GM12878 (cell line): ENCODE measurements at regions not wholly inside any gene's neighbourhood (a gene's known extent, or its start where the extent isn't known, plus 50 kb on each side); places are given as distances from the start of the nearest gene placed in this dataset.

Experiments
- ATAC-seq: fragments of 200-7000 bp; cut with Tn5 transposase; 3 replicates; pipeline ENCODE4 v1.9.1; 2020; ENCODE audit warnings: mild to moderate bottlenecking, moderate library complexity
- BruUV-seq: library from RNA; stranded (reverse); fragments of 400-500 nt; replicated peaks from 2 replicates; lab custom pipeline; 2021; lab: Mats Ljungman, UMichigan
- CTCF ChIA-PET: fragments of 300-600 bp; sonication (Branson Sonifier 250); formaldehyde crosslinking; extraction: SDS; loops from one replicate; lab custom pipeline; 2021; ENCODE audit warnings: inconsistent platforms; lab: Yijun Ruan, JAX
- POLR2A ChIA-PET: fragments of 350-600 bp; formaldehyde crosslinking; extraction: SDS; loops from one replicate; lab custom pipeline; 2021; ENCODE audit warnings: inconsistent platforms; lab: Charles Lee
- RAD21 ChIA-PET: fragments of 300-600 bp; sonication (Branson Sonifier 250); formaldehyde crosslinking; loops from one replicate; lab custom pipeline; 2023; ENCODE audit warnings: antibody characterized with exemption; ENCODE audit not compliant: unreplicated experiment; lab: Charles Lee
- SMC1A ChIA-PET: fragments of 300-600 bp; sonication (Branson Sonifier 250); formaldehyde crosslinking; loops from one replicate; lab custom pipeline; 2023; ENCODE audit not compliant: unreplicated experiment, uncharacterized antibody; lab: Charles Lee
- DNase-seq: peaks from one replicate; pipeline ENCODE4 v3.0.0-alpha.2; 2011; ENCODE audit warnings: low read depth, low spot score
- FAIRE-seq: peaks from 3 replicates; lab custom pipeline; 2011; peaks lifted over from hg19 to GRCh38; lab: Jason Lieb, UNC
- H2AFZ ChIP-seq: 2 replicates; pipeline ENCODE4 v1.6.0; 2011; ENCODE audit warnings: low read depth, low read length, control low read depth; ENCODE audit not compliant: control insufficient read depth
- H3K27ac ChIP-seq: 2 replicates; pipeline ENCODE4 v1.5.1; 2011; ENCODE audit warnings: control low read depth; ENCODE audit not compliant: control insufficient read depth, insufficient read depth
- H3K27me3 ChIP-seq, 2 experiments: replicated peaks in 1 of 2; 2 replicates each; pipeline versions ENCODE4 v1.6.0 to v1.6.1; 2011; ENCODE audit warnings: low read length in 1 of 2; ENCODE audit not compliant: control insufficient read depth in 2 of 2, insufficient read depth in 2 of 2
- H3K36me3 ChIP-seq, 2 experiments: 2 replicates each; pipeline ENCODE4 v1.5.1; 2011; ENCODE audit warnings: low read length in 1 of 2; ENCODE audit not compliant: control insufficient read depth in 2 of 2, insufficient read depth in 2 of 2
- H3K4me1 ChIP-seq: 2 replicates; pipeline ENCODE4 v1.6.1; 2011; ENCODE audit warnings: mild to moderate bottlenecking, low read length, moderate library complexity, mixed read lengths; ENCODE audit not compliant: control insufficient read depth, insufficient read depth
- H3K4me2 ChIP-seq: 2 replicates; pipeline ENCODE4 v1.6.0; 2011; ENCODE audit warnings: control low read depth; ENCODE audit not compliant: control insufficient read depth, insufficient read depth
- H3K4me3 ChIP-seq: fragments of 200-600 bp; sonication (generic); 2 replicates; pipeline ENCODE4 v1.5.1; 2016
- H3K79me2 ChIP-seq: 2 replicates; pipeline ENCODE4 v1.6.0; 2011; ENCODE audit warnings: low read length; ENCODE audit not compliant: control insufficient read depth, insufficient read depth
- H3K9ac ChIP-seq: 2 replicates; pipeline ENCODE4 v1.8.0; 2011; ENCODE audit warnings: low read length, control low read depth, mixed read lengths; ENCODE audit not compliant: control insufficient read depth, insufficient read depth
- H3K9me3 ChIP-seq: replicated peaks from 3 replicates; pipeline ENCODE4 v1.5.1; 2011; ENCODE audit warnings: mild to moderate bottlenecking, low read length; ENCODE audit not compliant: control insufficient read depth, insufficient read depth
- H4K20me1 ChIP-seq: 2 replicates; pipeline ENCODE4 v1.6.0; 2011; ENCODE audit not compliant: control insufficient read depth, insufficient read depth
- CEBPB ChIP-seq, 2 experiments: fragments of 150-350 bp in 1 of 2; IDR thresholded peaks; 2 replicates each; pipeline ENCODE4 v1.6.1; 2012 to 2014; ENCODE audit warnings: low read depth in 2 of 2, low read length in 2 of 2, borderline replicate concordance in 1 of 2, inconsistent platforms in 1 of 2
- EGR1 ChIP-seq, 2 experiments: IDR thresholded peaks; 1 replicate in 1 of 2; 2 replicates in 1 of 2; pipeline ENCODE4 v1.6.1; 2011 to 2012; ENCODE audit warnings: low read depth in 2 of 2, low read length in 2 of 2, borderline replicate concordance in 1 of 2, mild to moderate bottlenecking in 1 of 2, moderate library complexity in 1 of 2
- ESRRA ChIP-seq: IDR thresholded peaks from 2 replicates; pipeline ENCODE4 v1.6.1; 2012; ENCODE audit warnings: mild to moderate bottlenecking, low read length, improper control_type of control experiment
- IKZF2 ChIP-seq, 2 experiments: fragments of 450-650 bp; IDR thresholded peaks; 2 replicates each; pipeline ENCODE4 v1.6.1; 2017; ENCODE audit warnings: mild to moderate bottlenecking in 2 of 2, moderate library complexity in 2 of 2
- NFYB ChIP-seq: IDR thresholded peaks from 2 replicates; pipeline ENCODE4 v1.6.1; 2011; ENCODE audit warnings: low read depth, mild to moderate bottlenecking, low read length, improper control_type of control experiment, moderate library complexity; ENCODE audit not compliant: insufficient read depth
- NR2F1 ChIP-seq: fragments of 450-650 bp; conservative IDR thresholded peaks from 2 replicates; pipeline ENCODE4 v1.6.1; 2017; ENCODE audit warnings: mild to moderate bottlenecking
- RAD51 ChIP-seq: fragments of 450-650 bp; IDR thresholded peaks from 2 replicates; pipeline ENCODE4 v1.6.1; 2016; ENCODE audit warnings: moderate library complexity, mild to moderate bottlenecking, inconsistent platforms
- RELA ChIP-seq: fragments of 450-650 bp; IDR thresholded peaks from 2 replicates; pipeline ENCODE4 v1.8.0; 2014; ENCODE audit warnings: borderline replicate concordance; ENCODE audit not compliant: partially characterized antibody
- SMARCA5 ChIP-seq: fragments of 450-650 bp; IDR thresholded peaks from 2 replicates; pipeline ENCODE4 v1.6.1; 2017; ENCODE audit warnings: mild to moderate bottlenecking
- SRF ChIP-seq, 2 experiments: IDR thresholded peaks; 2 replicates each; pipeline ENCODE4 v1.6.1; 2011; ENCODE audit warnings: low read depth in 2 of 2, low read length in 2 of 2, mild to moderate bottlenecking in 1 of 2, moderate library complexity in 1 of 2
- TAF1 ChIP-seq: IDR thresholded peaks from 2 replicates; pipeline ENCODE4 v1.6.1; 2011; ENCODE audit warnings: mild to moderate bottlenecking, low read depth, low read length, borderline replicate concordance
- WGBS: methylation state at CpG from one replicate; pipeline ENCODE4 v1.1.6; 2016; ENCODE audit warnings: low lambda C conversion rate; ENCODE audit not compliant: insufficient replicate concordance, insufficient coverage; ENCODE audit errors: missing lambda C conversion rate; 5-methylcytosine and 5-hydroxymethylcytosine counted together
- in situ Hi-C: fragments of 300-500 bp; cut with MboI; formaldehyde crosslinking; loops from 9 replicates; pipeline ENCODE4 v1.14.3; 2018; ENCODE audit warnings: mixed read lengths
- intact Hi-C: fragments of 100-400 bp; cut with micrococcal nuclease; formaldehyde crosslinking; loops from one replicate; pipeline ENCODE4 v1.14.2; 2022; ENCODE audit not compliant: unreplicated experiment
- TF ChIP-seq, protein P1 (sequence below): IDR thresholded peaks from 2 replicates; pipeline ENCODE4 v1.6.1; 2011; ENCODE audit warnings: borderline replicate concordance, low read depth, mild to moderate bottlenecking, moderate library complexity, mixed read lengths, low read length; ENCODE audit not compliant: insufficient read depth; ENCODE audit errors: extremely low read length
- TF ChIP-seq, protein P2 (sequence below), 3 experiments: IDR thresholded peaks in 2 of 3; conservative IDR thresholded peaks in 1 of 3; 2 replicates each; pipeline ENCODE4 v1.5.1; 2011; ENCODE audit warnings: low read depth in 3 of 3, low read length in 3 of 3, mild to moderate bottlenecking in 3 of 3, control low read depth in 2 of 3, moderate library complexity in 2 of 3, inconsistent platforms in 1 of 3, mixed read lengths in 1 of 3; ENCODE audit not compliant: control insufficient read depth in 2 of 3, insufficient read depth in 1 of 3; ENCODE audit errors: extremely low read depth in 1 of 3
- TF ChIP-seq, protein P3 (sequence below): fragments of 450-650 bp; IDR thresholded peaks from 2 replicates; pipeline ENCODE4 v1.6.1; 2018; ENCODE audit warnings: borderline replicate concordance, mild to moderate bottlenecking; ENCODE audit not compliant: partially characterized antibody
- TF ChIP-seq, protein P4 (sequence below): fragments of 450-650 bp; IDR thresholded peaks from 2 replicates; pipeline ENCODE4 v1.6.1; 2017; ENCODE audit warnings: mild to moderate bottlenecking
- TF ChIP-seq, protein P5 (sequence below): fragments of 450-650 bp; IDR thresholded peaks from 2 replicates; pipeline ENCODE4 v1.6.1; 2016; ENCODE audit warnings: mild to moderate bottlenecking

DNA sequence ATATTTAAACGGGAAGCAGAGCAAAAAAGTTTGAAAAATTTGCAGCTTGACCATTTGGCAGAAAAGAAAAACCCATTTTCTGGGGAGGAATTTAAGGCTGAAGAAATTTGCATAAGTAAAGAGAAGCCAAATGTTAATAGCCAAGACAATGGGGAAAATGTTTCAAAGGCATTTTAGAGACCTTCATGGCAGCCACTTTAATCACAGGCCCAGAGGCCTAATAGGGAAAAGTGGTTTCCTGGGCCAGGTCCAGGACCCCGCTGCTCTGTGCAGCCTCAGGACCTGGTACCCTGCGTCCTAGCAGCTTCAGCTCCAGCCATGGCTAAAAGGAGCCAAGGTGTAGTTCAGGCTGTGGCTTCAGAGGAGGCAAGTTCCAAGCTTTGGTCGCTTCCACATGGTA lies 507.3 kb downstream of the SLCO4C1 start:
- no peaks in the 10 kb centered on the region for H3K79me2 ChIP-seq
- no peak overlapping the region for H3K4me2 ChIP-seq
- ChIA-PET CTCF (no interaction called here), SMC1A (no interaction called here), POLR2A (no interaction called here), RAD21 (no interaction called here)
- intact Hi-C loops (no loop called here), in situ Hi-C loops (no loop called here)
- no peak overlapping the region for H3K4me3 ChIP-seq
- no peak for TF ChIP-seq CEBPB (IDR thresholded peaks at IDR 0.05; ENCODE audit: borderline replicate concordance in 1 of 2, low read depth in 2 of 2, low read length in 2 of 2)
- TF ChIP-seq SRF (IDR thresholded peaks at IDR 0.05; ENCODE audit: low read depth in 2 of 2, low read length in 2 of 2), result no peak
- TF ChIP-seq, protein P1, sequence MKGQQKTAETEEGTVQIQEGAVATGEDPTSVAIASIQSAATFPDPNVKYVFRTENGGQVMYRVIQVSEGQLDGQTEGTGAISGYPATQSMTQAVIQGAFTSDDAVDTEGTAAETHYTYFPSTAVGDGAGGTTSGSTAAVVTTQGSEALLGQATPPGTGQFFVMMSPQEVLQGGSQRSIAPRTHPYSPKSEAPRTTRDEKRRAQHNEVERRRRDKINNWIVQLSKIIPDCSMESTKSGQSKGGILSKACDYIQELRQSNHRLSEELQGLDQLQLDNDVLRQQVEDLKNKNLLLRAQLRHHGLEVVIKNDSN, result no peak
- no peak for TF ChIP-seq SMARCA5
- no peak for TF ChIP-seq NFYB
- no peak for TF ChIP-seq RELA
- TF ChIP-seq IKZF2 (IDR thresholded peaks at IDR 0.05), result no peak
- no peak for TF ChIP-seq ESRRA
- TF ChIP-seq, protein P2, sequence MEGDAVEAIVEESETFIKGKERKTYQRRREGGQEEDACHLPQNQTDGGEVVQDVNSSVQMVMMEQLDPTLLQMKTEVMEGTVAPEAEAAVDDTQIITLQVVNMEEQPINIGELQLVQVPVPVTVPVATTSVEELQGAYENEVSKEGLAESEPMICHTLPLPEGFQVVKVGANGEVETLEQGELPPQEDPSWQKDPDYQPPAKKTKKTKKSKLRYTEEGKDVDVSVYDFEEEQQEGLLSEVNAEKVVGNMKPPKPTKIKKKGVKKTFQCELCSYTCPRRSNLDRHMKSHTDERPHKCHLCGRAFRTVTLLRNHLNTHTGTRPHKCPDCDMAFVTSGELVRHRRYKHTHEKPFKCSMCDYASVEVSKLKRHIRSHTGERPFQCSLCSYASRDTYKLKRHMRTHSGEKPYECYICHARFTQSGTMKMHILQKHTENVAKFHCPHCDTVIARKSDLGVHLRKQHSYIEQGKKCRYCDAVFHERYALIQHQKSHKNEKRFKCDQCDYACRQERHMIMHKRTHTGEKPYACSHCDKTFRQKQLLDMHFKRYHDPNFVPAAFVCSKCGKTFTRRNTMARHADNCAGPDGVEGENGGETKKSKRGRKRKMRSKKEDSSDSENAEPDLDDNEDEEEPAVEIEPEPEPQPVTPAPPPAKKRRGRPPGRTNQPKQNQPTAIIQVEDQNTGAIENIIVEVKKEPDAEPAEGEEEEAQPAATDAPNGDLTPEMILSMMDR (IDR thresholded peaks at IDR 0.05 in 2 of 3, conservative IDR thresholded peaks at IDR 0.05 in 1 of 3; ENCODE audit: control insufficient read depth in 2 of 3, extremely low read depth in 1 of 3, insufficient read depth in 1 of 3, low read depth in 3 of 3, low read length in 3 of 3), result no peak
- no peak for TF ChIP-seq NR2F1
- TF ChIP-seq RAD51, result no peak
- no peak for TF ChIP-seq EGR1 (IDR thresholded peaks at IDR 0.05; ENCODE audit: borderline replicate concordance in 1 of 2, low read depth in 2 of 2, low read length in 2 of 2)
- TF ChIP-seq TAF1, result no peak
- TF ChIP-seq, protein P3, sequence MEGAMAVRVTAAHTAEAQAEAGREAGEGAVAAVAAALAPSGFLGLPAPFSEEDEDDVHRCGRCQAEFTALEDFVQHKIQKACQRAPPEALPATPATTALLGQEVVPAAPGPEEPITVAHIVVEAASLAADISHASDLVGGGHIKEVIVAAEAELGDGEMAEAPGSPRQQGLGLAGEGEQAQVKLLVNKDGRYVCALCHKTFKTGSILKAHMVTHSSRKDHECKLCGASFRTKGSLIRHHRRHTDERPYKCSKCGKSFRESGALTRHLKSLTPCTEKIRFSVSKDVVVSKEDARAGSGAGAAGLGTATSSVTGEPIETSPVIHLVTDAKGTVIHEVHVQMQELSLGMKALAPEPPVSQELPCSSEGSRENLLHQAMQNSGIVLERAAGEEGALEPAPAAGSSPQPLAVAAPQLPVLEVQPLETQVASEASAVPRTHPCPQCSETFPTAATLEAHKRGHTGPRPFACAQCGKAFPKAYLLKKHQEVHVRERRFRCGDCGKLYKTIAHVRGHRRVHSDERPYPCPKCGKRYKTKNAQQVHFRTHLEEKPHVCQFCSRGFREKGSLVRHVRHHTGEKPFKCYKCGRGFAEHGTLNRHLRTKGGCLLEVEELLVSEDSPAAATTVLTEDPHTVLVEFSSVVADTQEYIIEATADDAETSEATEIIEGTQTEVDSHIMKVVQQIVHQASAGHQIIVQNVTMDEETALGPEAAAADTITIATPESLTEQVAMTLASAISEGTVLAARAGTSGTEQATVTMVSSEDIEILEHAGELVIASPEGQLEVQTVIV, result no peak
- TF ChIP-seq, protein P4, sequence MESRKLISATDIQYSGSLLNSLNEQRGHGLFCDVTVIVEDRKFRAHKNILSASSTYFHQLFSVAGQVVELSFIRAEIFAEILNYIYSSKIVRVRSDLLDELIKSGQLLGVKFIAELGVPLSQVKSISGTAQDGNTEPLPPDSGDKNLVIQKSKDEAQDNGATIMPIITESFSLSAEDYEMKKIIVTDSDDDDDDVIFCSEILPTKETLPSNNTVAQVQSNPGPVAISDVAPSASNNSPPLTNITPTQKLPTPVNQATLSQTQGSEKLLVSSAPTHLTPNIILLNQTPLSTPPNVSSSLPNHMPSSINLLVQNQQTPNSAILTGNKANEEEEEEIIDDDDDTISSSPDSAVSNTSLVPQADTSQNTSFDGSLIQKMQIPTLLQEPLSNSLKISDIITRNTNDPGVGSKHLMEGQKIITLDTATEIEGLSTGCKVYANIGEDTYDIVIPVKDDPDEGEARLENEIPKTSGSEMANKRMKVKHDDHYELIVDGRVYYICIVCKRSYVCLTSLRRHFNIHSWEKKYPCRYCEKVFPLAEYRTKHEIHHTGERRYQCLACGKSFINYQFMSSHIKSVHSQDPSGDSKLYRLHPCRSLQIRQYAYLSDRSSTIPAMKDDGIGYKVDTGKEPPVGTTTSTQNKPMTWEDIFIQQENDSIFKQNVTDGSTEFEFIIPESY, result no peak
- TF ChIP-seq, protein P5, sequence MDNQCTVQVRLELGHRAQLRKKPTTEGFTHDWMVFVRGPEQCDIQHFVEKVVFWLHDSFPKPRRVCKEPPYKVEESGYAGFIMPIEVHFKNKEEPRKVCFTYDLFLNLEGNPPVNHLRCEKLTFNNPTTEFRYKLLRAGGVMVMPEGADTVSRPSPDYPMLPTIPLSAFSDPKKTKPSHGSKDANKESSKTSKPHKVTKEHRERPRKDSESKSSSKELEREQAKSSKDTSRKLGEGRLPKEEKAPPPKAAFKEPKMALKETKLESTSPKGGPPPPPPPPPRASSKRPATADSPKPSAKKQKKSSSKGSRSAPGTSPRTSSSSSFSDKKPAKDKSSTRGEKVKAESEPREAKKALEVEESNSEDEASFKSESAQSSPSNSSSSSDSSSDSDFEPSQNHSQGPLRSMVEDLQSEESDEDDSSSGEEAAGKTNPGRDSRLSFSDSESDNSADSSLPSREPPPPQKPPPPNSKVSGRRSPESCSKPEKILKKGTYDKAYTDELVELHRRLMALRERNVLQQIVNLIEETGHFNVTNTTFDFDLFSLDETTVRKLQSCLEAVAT, result no peak
- WGBS, result 10% methylated on average over 4 of the region's 4 CpGs
- H3K36me3 ChIP-seq, result no peaks in the 10 kb centered on the region
- H3K9ac ChIP-seq, result no peak overlapping the region
- DNase-seq, result no peak
- H4K20me1 ChIP-seq, result no peaks in the 10 kb centered on the region
- no peak for ATAC-seq
- no TSS peak for BruUV-seq
- no peaks in the 10 kb centered on the region for H3K9me3 ChIP-seq
- no peak overlapping the region for H2AFZ ChIP-seq
- H3K4me1 ChIP-seq, result no peaks in the 10 kb centered on the region
- FAIRE-seq, result no peak
- H3K27ac ChIP-seq, result no peak overlapping the region
- H3K27me3 ChIP-seq, result no peaks in the 10 kb centered on the region
